T-helper 17 cell (primary cell): ENCODE measurements at regions not wholly inside any gene's neighbourhood (a gene's known extent, or its start where the extent isn't known, plus 50 kb on each side); places are given as distances from the start of the nearest gene placed in this dataset.

Source experiments
- ATAC-seq: fragments of 150-1000 bp; cut with Tn5 transposase; 2 replicates; pipeline ENCODE4 v1.10.0; 2021; ENCODE audit warnings: mild to moderate bottlenecking, moderate library complexity
- DNase-seq, 3 donors: peaks; one replicate each; pipeline versions ENCODE4 v3.0.0 to v3.0.0-alpha.2; 2020 to 2021
- H3K9me3 ChIP-seq: one replicate; pipeline ENCODE4 v1.7.0; 2013; ENCODE audit warnings: low read length, mild to moderate bottlenecking; ENCODE audit not compliant: control insufficient read depth, poor library complexity, severe bottlenecking
- H3K27ac Mint-ChIP-seq: one replicate; pipeline ENCODE4 v1.8.0; 2022; ENCODE audit warnings: mild to moderate bottlenecking, moderate library complexity, mixed read lengths
- H3K27me3 Mint-ChIP-seq: one replicate; pipeline ENCODE4 v1.8.0; 2022; ENCODE audit warnings: mixed read lengths
- H3K36me3 Mint-ChIP-seq: one replicate; pipeline ENCODE4 v1.8.0; 2022; ENCODE audit warnings: low read depth, mixed read lengths
- H3K4me1 Mint-ChIP-seq: one replicate; pipeline ENCODE4 v1.8.0; 2022; ENCODE audit warnings: mild to moderate bottlenecking, mixed read lengths
- H3K4me3 Mint-ChIP-seq: one replicate; pipeline ENCODE4 v1.8.0; 2022; ENCODE audit warnings: mild to moderate bottlenecking, moderate library complexity, mixed read lengths

GRCh38 chr15:62914461-62915079 lies 128.0 kb upstream of the TPM1 start:
- no peak for ATAC-seq
- DNase-seq, result no peak
- no peak overlapping the region for H3K4me3 Mint-ChIP-seq
- no peak overlapping the region for H3K27ac Mint-ChIP-seq
- no peaks in the 10 kb centered on the region for H3K4me1 Mint-ChIP-seq
- H3K9me3 ChIP-seq, result no peaks in the 10 kb centered on the region
- H3K36me3 Mint-ChIP-seq, result no peaks in the 10 kb centered on the region
- peaks cover 61% of the 10 kb centered on the region for H3K27me3 Mint-ChIP-seq

- H3K9me3 ChIP-seq, result no peaks in the 10 kb centered on the region
- DNase-seq (no peak), ATAC-seq (no peak)
- no peak overlapping the region for H3K4me3 Mint-ChIP-seq
- H3K27me3 Mint-ChIP-seq, result peaks cover 65% of the 10 kb centered on the region
- H3K27ac Mint-ChIP-seq, result peak overlapping the region; percentile 9
- H3K36me3 Mint-ChIP-seq, result peaks cover 2% of the 10 kb centered on the region
- H3K4me1 Mint-ChIP-seq, result no peaks in the 10 kb centered on the region
Measured at GRCh38 chr15:62920682-62921502, 121.7 kb upstream of the TPM1 start.

GRCh38 chr15:62922514-62922913 lies 120.0 kb upstream of the TPM1 start:
- Mint-ChIP-seq H3K4me1 (no peaks in the 10 kb centered on the region), H3K27me3 (peaks cover 55% of the 10 kb centered on the region), H3K4me3 (no peak overlapping the region), H3K36me3 (peaks cover 2% of the 10 kb centered on the region), H3K27ac (no peak overlapping the region)
- DNase-seq (no peak), ATAC-seq (no peak)
- H3K9me3 ChIP-seq, result no peaks in the 10 kb centered on the region

- ATAC-seq (no peak), DNase-seq (no peak)
- no peak overlapping the region for H3K4me3 Mint-ChIP-seq
- no peak overlapping the region for H3K27ac Mint-ChIP-seq
- H3K4me1 Mint-ChIP-seq, result no peaks in the 10 kb centered on the region
- peaks cover 2% of the 10 kb centered on the region for H3K36me3 Mint-ChIP-seq
- no peaks in the 10 kb centered on the region for H3K9me3 ChIP-seq
- peaks cover 50% of the 10 kb centered on the region for H3K27me3 Mint-ChIP-seq
Measured at GRCh38 chr15:62925875-62926274, 116.7 kb upstream of the TPM1 start.

GRCh38 chr15:62927196-62927595 lies 115.4 kb upstream of the TPM1 start:
- no peak for DNase-seq
- Mint-ChIP-seq H3K4me3 (no peak overlapping the region), H3K27ac (no peak overlapping the region), H3K36me3 (peaks cover 2% of the 10 kb centered on the region), H3K4me1 (no peaks in the 10 kb centered on the region), H3K27me3 (peaks cover 44% of the 10 kb centered on the region)
- no peak for ATAC-seq
- no peaks in the 10 kb centered on the region for H3K9me3 ChIP-seq

GRCh38 chr15:62927836-62928235 lies 114.7 kb upstream of the TPM1 start:
- Mint-ChIP-seq H3K27ac (no peak overlapping the region), H3K4me1 (no peaks in the 10 kb centered on the region), H3K27me3 (peaks cover 47% of the 10 kb centered on the region), H3K36me3 (peaks cover 2% of the 10 kb centered on the region), H3K4me3 (no peak overlapping the region)
- H3K9me3 ChIP-seq, result no peaks in the 10 kb centered on the region
- no peak for DNase-seq
- ATAC-seq, result no peak

GRCh38 chr15:62928242-62928999 lies 114.1 kb upstream of the TPM1 start:
- Mint-ChIP-seq H3K27ac (no peak overlapping the region), H3K4me1 (no peaks in the 10 kb centered on the region), H3K36me3 (peaks cover 2% of the 10 kb centered on the region), H3K27me3 (peaks cover 42% of the 10 kb centered on the region), H3K4me3 (no peak overlapping the region)
- H3K9me3 ChIP-seq, result no peaks in the 10 kb centered on the region
- no peak for DNase-seq
- no peak for ATAC-seq

- ATAC-seq, result no peak
- Mint-ChIP-seq H3K27ac (no peak overlapping the region), H3K4me1 (no peaks in the 10 kb centered on the region), H3K36me3 (peaks cover 2% of the 10 kb centered on the region), H3K4me3 (no peak overlapping the region), H3K27me3 (peaks cover 39% of the 10 kb centered on the region)
- DNase-seq, result no peak
- no peaks in the 10 kb centered on the region for H3K9me3 ChIP-seq
Measured at GRCh38 chr15:62929000-62929357, 113.6 kb upstream of the TPM1 start.

- Mint-ChIP-seq H3K36me3 (no peaks in the 10 kb centered on the region), H3K27me3 (peaks cover 57% of the 10 kb centered on the region), H3K4me3 (no peak overlapping the region), H3K4me1 (no peaks in the 10 kb centered on the region), H3K27ac (no peak overlapping the region)
- ATAC-seq, result no peak
- DNase-seq, result no peak
- no peaks in the 10 kb centered on the region for H3K9me3 ChIP-seq
Measured at GRCh38 chr15:62931650-62932049, 110.9 kb upstream of the TPM1 start.

- Mint-ChIP-seq H3K27ac (no peak overlapping the region), H3K4me1 (no peaks in the 10 kb centered on the region), H3K4me3 (no peak overlapping the region), H3K27me3 (peaks cover 60% of the 10 kb centered on the region), H3K36me3 (no peaks in the 10 kb centered on the region)
- no peaks in the 10 kb centered on the region for H3K9me3 ChIP-seq
- DNase-seq (no peak), ATAC-seq (no peak)
Measured at GRCh38 chr15:62932436-62932835, 110.1 kb upstream of the TPM1 start.

- no peak for ATAC-seq
- Mint-ChIP-seq H3K36me3 (no peaks in the 10 kb centered on the region), H3K4me1 (no peaks in the 10 kb centered on the region), H3K4me3 (no peak overlapping the region), H3K27ac (no peak overlapping the region), H3K27me3 (peaks cover 61% of the 10 kb centered on the region)
- no peak for DNase-seq
- H3K9me3 ChIP-seq, result no peaks in the 10 kb centered on the region
Measured at GRCh38 chr15:62933386-62933785, 109.2 kb upstream of the TPM1 start.

GRCh38 chr15:62934236-62934971 lies 108.1 kb upstream of the TPM1 start:
- H3K4me3 Mint-ChIP-seq, result no peak overlapping the region
- H3K4me1 Mint-ChIP-seq, result peaks cover 1% of the 10 kb centered on the region
- H3K36me3 Mint-ChIP-seq, result no peaks in the 10 kb centered on the region
- ATAC-seq (no peak), DNase-seq (no peak)
- no peaks in the 10 kb centered on the region for H3K9me3 ChIP-seq
- peaks cover 62% of the 10 kb centered on the region for H3K27me3 Mint-ChIP-seq
- H3K27ac Mint-ChIP-seq, result no peak overlapping the region
